ENCODE measurements at regions not wholly inside any gene's neighbourhood (a gene's known extent, or its start where the extent isn't known, plus 50 kb on each side); places are given as distances from the start of the nearest gene placed in this dataset.

- TF ChIP-seq CTCF (IDR thresholded peaks at IDR 0.05) (no peak), POLR2AphosphoS5 (IDR thresholded peaks at IDR 0.05; ENCODE audit: insufficient read depth in 1 of 2, low read depth in 1 of 2) (peak in 1 of 2 donors; percentile 17), POLR2A (IDR thresholded peaks at IDR 0.05) (no peak)
Measured at GRCh38 chr1:182113879-182114626, 52.5 kb upstream of the ZNF648 start.

All from vagina (tissue), 2 donors.